H1 (cell line): ENCODE measurements at regions not wholly inside any gene's neighbourhood (a gene's known extent, or its start where the extent isn't known, plus 50 kb on each side); places are given as distances from the start of the nearest gene placed in this dataset.

Experiments used
- CTCF ChIA-PET: fragments of 300-600 bp; sonication (Branson Sonifier 250); formaldehyde crosslinking; loops from one replicate; lab custom pipeline; 2021; ENCODE audit not compliant: partially characterized antibody; lab: Charles Lee
- POLR2A ChIA-PET: fragments of 300-600 bp; sonication (Branson Sonifier 250); formaldehyde crosslinking; loops from one replicate; lab custom pipeline; 2021; ENCODE audit warnings: inconsistent platforms; ENCODE audit not compliant: partially characterized antibody; lab: Charles Lee
- DNase-seq, 2 experiments: peaks; one replicate each; pipeline versions ENCODE4 v3.0.0 to v3.0.0-alpha.2; 2010 to 2022; ENCODE audit warnings: low spot score in 2 of 2, low read depth in 1 of 2, mixed read lengths in 1 of 2
- FAIRE-seq: peaks from 2 replicates; lab custom pipeline; 2011; peaks lifted over from hg19 to GRCh38; lab: Jason Lieb, UNC
- H2AFZ ChIP-seq: 2 replicates; pipeline ENCODE4 v1.8.1; 2012; ENCODE audit warnings: low read length, inconsistent platforms
- H2AK5ac ChIP-seq: 2 replicates; pipeline ENCODE4 v1.6.1; 2013; ENCODE audit warnings: low read depth, low read length
- H2BK120ac ChIP-seq: replicated peaks from 2 replicates; pipeline ENCODE3; 2013; ENCODE audit warnings: low read depth, low read length, inconsistent platforms
- H2BK12ac ChIP-seq: 2 replicates; pipeline ENCODE4 v1.6.1; 2013; ENCODE audit warnings: low read depth, low read length
- H2BK15ac ChIP-seq: 2 replicates; pipeline ENCODE4 v1.6.1; 2013; ENCODE audit warnings: low read length
- H2BK20ac ChIP-seq: 2 replicates; pipeline ENCODE4 v1.6.1; 2013; ENCODE audit warnings: low read length
- H2BK5ac ChIP-seq: 2 replicates; pipeline ENCODE4 v1.6.1; 2013; ENCODE audit warnings: low read depth, low read length
- H3K14ac ChIP-seq: 2 replicates; pipeline ENCODE4 v1.6.1; 2013; ENCODE audit warnings: inconsistent platforms; ENCODE audit not compliant: insufficient read length
- H3K18ac ChIP-seq: 2 replicates; pipeline ENCODE4 v1.6.1; 2013; ENCODE audit warnings: low read length; ENCODE audit errors: extremely low read depth
- H3K23ac ChIP-seq: 2 replicates; pipeline ENCODE4 v1.6.1; 2013; ENCODE audit warnings: inconsistent platforms; ENCODE audit not compliant: insufficient read length
- H3K23me2 ChIP-seq: 2 replicates; pipeline ENCODE4 v1.6.1; 2013; ENCODE audit warnings: low read depth, low read length
- H3K27ac ChIP-seq: 2 replicates; pipeline ENCODE4 v1.6.1; 2011; ENCODE audit warnings: low read depth, low read length, inconsistent platforms
- H3K27me3 ChIP-seq, 4 experiments: replicated peaks in 1 of 4; 1 replicate in 1 of 4; 2 replicates in 3 of 4; pipeline versions ENCODE4 v1.6.1 to v1.8.1; 2011 to 2013; ENCODE audit warnings: low read length in 3 of 4, mild to moderate bottlenecking in 3 of 4, inconsistent platforms in 2 of 4, mixed read lengths in 2 of 4, moderate library complexity in 1 of 4; ENCODE audit not compliant: control insufficient read depth in 3 of 4, insufficient read depth in 3 of 4; ENCODE audit errors: extremely low read depth in 1 of 4
- H3K36me3 ChIP-seq, 4 experiments: 2 replicates each; pipeline versions ENCODE4 v1.6.1 to v1.8.1; 2011 to 2013; ENCODE audit warnings: mild to moderate bottlenecking in 4 of 4, low read length in 3 of 4, moderate library complexity in 2 of 4, control low read depth in 1 of 4, inconsistent platforms in 1 of 4; ENCODE audit not compliant: insufficient read depth in 4 of 4, control insufficient read depth in 2 of 4
- H3K4ac ChIP-seq: replicated peaks from 2 replicates; pipeline ENCODE3; 2013; ENCODE audit warnings: low read length, low read depth, mixed read lengths, inconsistent platforms; ENCODE audit not compliant: insufficient read length
- H3K4me1 ChIP-seq, 4 experiments: replicated peaks in 1 of 4; 1 replicate in 1 of 4; 2 replicates in 3 of 4; pipeline versions ENCODE4 v1.6.1 to v1.8.1; 2011 to 2013; ENCODE audit warnings: low read length in 3 of 4, inconsistent platforms in 2 of 4, mixed read lengths in 1 of 4; ENCODE audit not compliant: insufficient read depth in 4 of 4, control insufficient read depth in 3 of 4
- H3K4me2 ChIP-seq, 2 experiments: 2 replicates each; pipeline versions ENCODE4 v1.6.1 to v1.8.1; 2011 to 2013; ENCODE audit warnings: low read depth in 2 of 2, low read length in 2 of 2, control low read depth in 1 of 2, inconsistent platforms in 1 of 2, mild to moderate bottlenecking in 1 of 2; ENCODE audit not compliant: insufficient read depth in 1 of 2
- H3K4me3 ChIP-seq, 4 experiments: fragments of 200-600, 300-600 bp in 1 of 4; sonication (generic), shearing (Covaris generic), sonication (Bioruptor Twin) in 1 of 4; 2 replicates each; pipeline versions ENCODE4 v1.5.1 to v1.8.1; 2011 to 2016; ENCODE audit warnings: low read length in 4 of 4, low read depth in 3 of 4, control low read depth in 2 of 4, inconsistent platforms in 2 of 4, mild to moderate bottlenecking in 2 of 4, mixed read lengths in 1 of 4, moderate library complexity in 1 of 4; ENCODE audit not compliant: insufficient read depth in 2 of 4; ENCODE audit errors: extremely low read depth in 1 of 4
- H3K56ac ChIP-seq: replicated peaks from 2 replicates; pipeline ENCODE3; 2013; ENCODE audit warnings: low read depth, mild to moderate bottlenecking, mixed read lengths, low read length, inconsistent platforms; ENCODE audit not compliant: insufficient read length
- H3K79me1 ChIP-seq: 2 replicates; pipeline ENCODE4 v1.6.1; 2013; ENCODE audit warnings: low read depth, low read length, control low read depth
- H3K79me2 ChIP-seq, 2 experiments: 2 replicates each; pipeline versions ENCODE4 v1.6.1 to v1.8.1; 2012 to 2013; ENCODE audit warnings: low read length in 2 of 2, mild to moderate bottlenecking in 2 of 2, inconsistent platforms in 1 of 2; ENCODE audit not compliant: insufficient read depth in 2 of 2, control insufficient read depth in 1 of 2
- H3K9ac ChIP-seq, 4 experiments: replicated peaks in 1 of 4; 1 replicate in 1 of 4; 2 replicates in 3 of 4; pipeline versions ENCODE4 v1.6.1 to v1.8.1; 2011 to 2013; ENCODE audit warnings: low read depth in 3 of 4, low read length in 3 of 4, control low read depth in 2 of 4, mild to moderate bottlenecking in 2 of 4, moderate library complexity in 2 of 4, inconsistent platforms in 1 of 4; ENCODE audit errors: extremely low read depth in 1 of 4
- H3K9me3 ChIP-seq, 2 experiments: 2 replicates each; pipeline versions ENCODE4 v1.6.1 to v1.8.1; 2012 to 2013; ENCODE audit warnings: mild to moderate bottlenecking in 2 of 2, moderate library complexity in 2 of 2, control low read depth in 1 of 2, inconsistent platforms in 1 of 2, low read depth in 1 of 2, low read length in 1 of 2, mixed read lengths in 1 of 2; ENCODE audit not compliant: insufficient read depth in 2 of 2
- H4K20me1 ChIP-seq, 2 experiments: replicated peaks in 1 of 2; 2 replicates each; pipeline versions ENCODE3 to v1.8.1; 2011 to 2013; ENCODE audit warnings: inconsistent platforms in 2 of 2, low read length in 2 of 2, mild to moderate bottlenecking in 1 of 2; ENCODE audit not compliant: insufficient read depth in 2 of 2, control insufficient read depth in 1 of 2
- H4K5ac ChIP-seq: 2 replicates; pipeline ENCODE4 v1.6.1; 2013; ENCODE audit warnings: low read length, low read depth, mixed read lengths, inconsistent platforms; ENCODE audit not compliant: insufficient read length
- H4K8ac ChIP-seq: 2 replicates; pipeline ENCODE4 v1.8.0; 2013; ENCODE audit warnings: mild to moderate bottlenecking, moderate library complexity, low read length, inconsistent platforms; ENCODE audit not compliant: insufficient read depth; ENCODE audit errors: extremely low read depth
- H4K91ac ChIP-seq: replicated peaks from 2 replicates; pipeline ENCODE3; 2013; ENCODE audit warnings: low read length, mixed read lengths, inconsistent platforms; ENCODE audit not compliant: insufficient read length
- BCL11A ChIP-seq, 2 experiments: IDR thresholded peaks; one replicate each; pipeline ENCODE4 v1.6.1; 2011; ENCODE audit warnings: low read depth in 2 of 2, low read length in 2 of 2, mild to moderate bottlenecking in 2 of 2
- CREB1 ChIP-seq: IDR thresholded peaks from 2 replicates; pipeline ENCODE4 v1.6.1; 2012; ENCODE audit warnings: inconsistent platforms
- JUN ChIP-seq: IDR thresholded peaks from 2 replicates; pipeline ENCODE4 v1.6.1; 2011; ENCODE audit warnings: low read depth, mild to moderate bottlenecking, improper control_type of control experiment, low read length
- JUND ChIP-seq: IDR thresholded peaks from 2 replicates; pipeline ENCODE4 v1.6.1; 2011; ENCODE audit warnings: mild to moderate bottlenecking, improper control_type of control experiment, low read length
- KDM5A ChIP-seq: fragments of 200-600 bp; IDR thresholded peaks from 2 replicates; pipeline ENCODE4 v1.7.1; 2012; ENCODE audit warnings: mild to moderate bottlenecking, low read length, inconsistent platforms, mixed read lengths
- RNF2 ChIP-seq: fragments of 200-900, 300-1000 bp; sonication (generic); IDR thresholded peaks from 2 replicates; pipeline ENCODE4 v1.7.1; 2016; ENCODE audit warnings: borderline replicate concordance, low read depth, mild to moderate bottlenecking, antibody characterized with exemption, low read length; ENCODE audit not compliant: poor library complexity, severe bottlenecking; ENCODE audit errors: missing control alignments
- SRF ChIP-seq: IDR thresholded peaks from 2 replicates; pipeline ENCODE4 v1.6.1; 2011; ENCODE audit warnings: mild to moderate bottlenecking, low read depth, low read length, moderate library complexity
- TEAD4 ChIP-seq: IDR thresholded peaks from 2 replicates; pipeline ENCODE4 v1.6.1; 2012; ENCODE audit warnings: low read depth, low read length, inconsistent platforms, mixed read lengths
- WGBS, 2 experiments: shearing (Covaris generic) in 1 of 2; methylation state at CpG; one replicate each; pipeline versions ENCODE4 v1.1.6 to v1.1.7; 2013 to 2015; ENCODE audit warnings: low lambda C conversion rate in 2 of 2, mixed read lengths in 2 of 2, inconsistent platforms in 1 of 2, low coverage in 1 of 2, missing lambda C conversion rate in 1 of 2; ENCODE audit not compliant: insufficient replicate concordance in 2 of 2, insufficient coverage in 1 of 2, insufficient read length in 1 of 2; ENCODE audit errors: extremely low coverage in 1 of 2, missing lambda C conversion rate in 1 of 2; 5-methylcytosine and 5-hydroxymethylcytosine counted together

GRCh38 chr3:34878488-34878887, 760.8 kb upstream of the ARPP21 start:
- Histone ChIP-seq H3K36me3 (no peaks in the 10 kb centered on the region), H2BK120ac (no peak overlapping the region), H3K4ac (no peak overlapping the region), H4K20me1 (no peaks in the 10 kb centered on the region), H3K9ac (no peak overlapping the region), H2BK12ac (no peak overlapping the region), H3K23ac (no peak overlapping the region), H3K79me1 (no peaks in the 10 kb centered on the region), H2AFZ (no peak overlapping the region), H3K18ac (no peak overlapping the region), H3K4me3 (no peak overlapping the region), H4K8ac (no peak overlapping the region), H3K4me2 (no peak overlapping the region), H2BK20ac (no peak overlapping the region), H2AK5ac (no peak overlapping the region), H3K27me3 (no peaks in the 10 kb centered on the region), H3K9me3 (no peaks in the 10 kb centered on the region), H3K56ac (no peak overlapping the region), H4K5ac (no peak overlapping the region), H2BK5ac (no peak overlapping the region), H3K27ac (no peak overlapping the region), H3K23me2 (no peaks in the 10 kb centered on the region), H3K79me2 (no peaks in the 10 kb centered on the region), H3K4me1 (no peaks in the 10 kb centered on the region), H2BK15ac (no peak overlapping the region), H4K91ac (no peak overlapping the region), H3K14ac (no peak overlapping the region)
- TF ChIP-seq BCL11A (IDR thresholded peaks at IDR 0.05; ENCODE audit: low read depth in 2 of 2, low read length in 2 of 2) (no peak), TEAD4 (no peak), RNF2 (no peak), CREB1 (no peak), JUN (no peak), JUND (no peak), SRF (no peak), KDM5A (no peak)
- DNase-seq = no peak
- ChIA-PET CTCF (interaction anchor here (1.0 kb wide), 1 partner anchor 99 kb away, joined by 3 read pairs; no protein-coding TSS in a partner anchor), POLR2A (no interaction called here)
- FAIRE-seq = no peak
- 100% methylated on average over 1 of the region's 1 CpG; no CpG with 5 or more reads in 1 of the 2 experiments for WGBS, 2 experiments
